A549 (cell line): ENCODE measurements at regions not wholly inside any gene's neighbourhood (a gene's known extent, or its start where the extent isn't known, plus 50 kb on each side); places are given as distances from the start of the nearest gene placed in this dataset.
"Not testable (repeated sequence)": the region's sequence is repeated elsewhere in the genome, so short reads cannot be mapped to it uniquely, and the experiment has no call there.

Experiments
- ATAC-seq, 2 experiments: fragments of 200-7000 bp in 1 of 2; fragments of >200 bp in 1 of 2; cut with Nextera tagmentation in 1 of 2; cut with Tn5 transposase in 1 of 2; 3 replicates each; pipeline versions ENCODE4 v1.8.0 to v1.9.1; 2018 to 2020; ENCODE audit warnings: mild to moderate bottlenecking in 1 of 2, moderate library complexity in 1 of 2
- CTCF ChIA-PET: fragments of 300-600 bp; sonication (Branson Sonifier 250); formaldehyde crosslinking; extraction: SDS; loops from one replicate; lab custom pipeline; 2021; ENCODE audit warnings: antibody characterized with exemption, inconsistent platforms; lab: Yijun Ruan, JAX
- POLR2A ChIA-PET: fragments of 350-600 bp; formaldehyde crosslinking; extraction: SDS; loops from one replicate; lab custom pipeline; 2021; ENCODE audit warnings: antibody characterized with exemption, inconsistent platforms; lab: Yijun Ruan, JAX
- DNase-seq, 2 experiments: peaks; one replicate each; pipeline versions ENCODE4 v3.0.0 to v3.0.0-alpha.2; 2011 to 2016; ENCODE audit warnings: low read depth in 1 of 2, low spot score in 1 of 2
- FAIRE-seq: peaks from 2 replicates; lab custom pipeline; 2011; peaks lifted over from hg19 to GRCh38; lab: Jason Lieb, UNC
- H3K27ac ChIP-seq, 2 experiments: fragments of >200 bp; sonication (Bioruptor Twin); formaldehyde crosslinking; 3 replicates each; pipeline ENCODE4 v1.5.1; 2016 to 2017
- H3K4me1 ChIP-seq: fragments of >200 bp; sonication (Bioruptor Twin); formaldehyde crosslinking; 3 replicates; pipeline ENCODE4 v1.6.1; 2016
- H3K4me2 ChIP-seq: fragments of >200 bp; sonication (Bioruptor Twin); formaldehyde crosslinking; 3 replicates; pipeline ENCODE4 v1.6.1; 2016
- H3K4me3 ChIP-seq: fragments of >200 bp; sonication (Bioruptor Twin); formaldehyde crosslinking; 3 replicates; pipeline ENCODE4 v1.5.1; 2016
- H3K9me3 ChIP-seq: fragments of >200 bp; sonication (Bioruptor Twin); formaldehyde crosslinking; 3 replicates; pipeline ENCODE4 v1.6.1; 2016
- CBX8 ChIP-seq: fragments of 200-600 bp; sonication (generic); IDR thresholded peaks from 2 replicates; pipeline ENCODE4 v1.6.1; 2016
- CEBPB ChIP-seq, 2 experiments: fragments of >200 bp in 1 of 2; sonication (Bioruptor Twin) in 1 of 2; formaldehyde crosslinking in 1 of 2; IDR thresholded peaks; 2 replicates each; pipeline ENCODE4 v1.6.1; 2012 to 2016
- CHD2 ChIP-seq: fragments of 150-350 bp; IDR thresholded peaks from 2 replicates; pipeline ENCODE4 v1.6.1; 2014; ENCODE audit warnings: low read length; ENCODE audit not compliant: partially characterized antibody
- CHD4 ChIP-seq: fragments of 200-600 bp; sonication (generic); IDR thresholded peaks from 2 replicates; pipeline ENCODE4 v1.6.1; 2016; ENCODE audit warnings: antibody characterized with exemption, mild to moderate bottlenecking, borderline replicate concordance
- EHMT2 ChIP-seq: fragments of 200-600 bp; sonication (generic); IDR thresholded peaks from 2 replicates; pipeline ENCODE4 v1.6.1; 2016; ENCODE audit warnings: antibody characterized with exemption, low read depth, mild to moderate bottlenecking, moderate library complexity
- EP300 ChIP-seq, 2 experiments: fragments of >200 bp; sonication (Bioruptor Twin); formaldehyde crosslinking; IDR thresholded peaks; 2 replicates in 1 of 2; 3 replicates in 1 of 2; pipeline ENCODE4 v1.6.1; 2016 to 2017
- FOSL2 ChIP-seq, 2 experiments: fragments of 450-650 bp in 1 of 2; fragments of >200 bp in 1 of 2; sonication (Bioruptor Twin) in 1 of 2; formaldehyde crosslinking; IDR thresholded peaks; 2 replicates each; pipeline versions ENCODE4 v1.5.0 to v1.6.1; 2016 to 2020; ENCODE audit warnings: mild to moderate bottlenecking in 1 of 2, moderate library complexity in 1 of 2
- FOXS1 ChIP-seq: fragments of 250-450 bp; sonication (Bioruptor Pico); IDR thresholded peaks from 2 replicates; pipeline ENCODE4 v1.5.0; 2020; ENCODE audit warnings: mild to moderate bottlenecking, moderate library complexity
- HEYL ChIP-seq: fragments of 250-450 bp; sonication (Bioruptor Pico); IDR thresholded peaks from 2 replicates; pipeline ENCODE4 v1.8.0; 2021; ENCODE audit warnings: mild to moderate bottlenecking, moderate library complexity
- HOXA7 ChIP-seq: fragments of 250-450 bp; sonication (Bioruptor Pico); IDR thresholded peaks from 2 replicates; pipeline ENCODE4 v1.5.0; 2020; ENCODE audit warnings: mild to moderate bottlenecking, moderate library complexity
- HOXB13 ChIP-seq: fragments of 250-450 bp; sonication (Bioruptor Pico); IDR thresholded peaks from 2 replicates; pipeline ENCODE4 v1.5.0; 2020; ENCODE audit warnings: low read depth, mild to moderate bottlenecking, moderate library complexity
- KDM5A ChIP-seq: fragments of 200-600 bp; sonication (generic); IDR thresholded peaks from 2 replicates; pipeline ENCODE4 v1.6.1; 2016; ENCODE audit warnings: antibody characterized with exemption, mild to moderate bottlenecking
- MAZ ChIP-seq: fragments of 150-350 bp; IDR thresholded peaks from 2 replicates; pipeline ENCODE4 v1.6.1; 2014; ENCODE audit warnings: antibody characterized with exemption, low read depth, low read length, borderline replicate concordance
- MYC ChIP-seq: IDR thresholded peaks from 2 replicates; pipeline ENCODE4 v1.6.1; 2012; ENCODE audit warnings: mild to moderate bottlenecking, inconsistent platforms, low read length, improper control_type of control experiment, borderline replicate concordance
- NR3C1 ChIP-seq: fragments of >200 bp; sonication (Bioruptor Twin); formaldehyde crosslinking; IDR thresholded peaks from 3 replicates; pipeline ENCODE4 v1.6.1; 2017
- POLR2A ChIP-seq: IDR thresholded peaks from 2 replicates; pipeline ENCODE4 v1.6.1; 2012; ENCODE audit warnings: mild to moderate bottlenecking, low read length
- RAD21 ChIP-seq, 2 experiments: fragments of >200 bp in 1 of 2; sonication (Bioruptor Twin) in 1 of 2; formaldehyde crosslinking in 1 of 2; IDR thresholded peaks in 1 of 2; conservative IDR thresholded peaks in 1 of 2; 2 replicates in 1 of 2; 3 replicates in 1 of 2; pipeline ENCODE4 v1.6.1; 2012 to 2018; ENCODE audit warnings: inconsistent platforms in 1 of 2
- RFX5 ChIP-seq: fragments of 450-650 bp; IDR thresholded peaks from 2 replicates; pipeline ENCODE4 v1.7.1; 2014; ENCODE audit warnings: antibody characterized with exemption, mild to moderate bottlenecking, moderate library complexity
- TFCP2L1 ChIP-seq: fragments of 250-450 bp; sonication (Bioruptor Pico); IDR thresholded peaks from 2 replicates; pipeline ENCODE4 v1.5.0; 2021; ENCODE audit warnings: mild to moderate bottlenecking
- TP53 ChIP-seq: fragments of 250-450 bp; sonication (Bioruptor Pico); IDR thresholded peaks from 2 replicates; pipeline ENCODE4 v1.5.0; 2021; ENCODE audit warnings: mild to moderate bottlenecking, moderate library complexity
- ZC3H11A ChIP-seq: fragments of 450-650 bp; IDR thresholded peaks from 2 replicates; pipeline ENCODE4 v1.6.1; 2014; ENCODE audit warnings: antibody characterized with exemption, mild to moderate bottlenecking
- ZFP36 ChIP-seq: fragments of 450-650 bp; IDR thresholded peaks from 2 replicates; pipeline ENCODE4 v1.6.1; 2014; ENCODE audit warnings: borderline replicate concordance; ENCODE audit not compliant: partially characterized antibody
- ZSCAN20 ChIP-seq: fragments of 250-450 bp; sonication (Bioruptor Pico); IDR thresholded peaks from 2 replicates; pipeline ENCODE4 v1.8.0; 2022; ENCODE audit warnings: mild to moderate bottlenecking, moderate library complexity
- WGBS: methylation state at CpG from one replicate; pipeline ENCODE4 v1.1.6; 2017; ENCODE audit errors: missing lambda C conversion rate; 5-methylcytosine and 5-hydroxymethylcytosine counted together
- TF ChIP-seq, protein P1 (sequence below): fragments of >200 bp; sonication (Bioruptor Twin); formaldehyde crosslinking; IDR thresholded peaks from 3 replicates; pipeline ENCODE4 v1.6.1; 2016
- TF ChIP-seq, protein P2 (sequence below): fragments of 150-350 bp; IDR thresholded peaks from 2 replicates; pipeline ENCODE4 v1.6.1; 2014; ENCODE audit warnings: low read depth, mild to moderate bottlenecking, low read length
- TF ChIP-seq, protein P3 (sequence below): fragments of 250-450 bp; sonication (Bioruptor Pico); IDR thresholded peaks from 2 replicates; pipeline ENCODE4 v1.5.0; 2020; ENCODE audit warnings: low read depth, mild to moderate bottlenecking, moderate library complexity
- TF ChIP-seq, protein P4 (sequence below): fragments of 450-650 bp; IDR thresholded peaks from 2 replicates; pipeline ENCODE4 v1.6.1; 2014; ENCODE audit warnings: antibody characterized with exemption
- TF ChIP-seq, protein P5 (sequence below): IDR thresholded peaks from 2 replicates; pipeline ENCODE4 v1.6.1; 2012; ENCODE audit warnings: low read depth, borderline replicate concordance
- TF ChIP-seq, protein P6 (sequence below): IDR thresholded peaks from 2 replicates; pipeline ENCODE4 v1.6.1; 2012

DNA sequence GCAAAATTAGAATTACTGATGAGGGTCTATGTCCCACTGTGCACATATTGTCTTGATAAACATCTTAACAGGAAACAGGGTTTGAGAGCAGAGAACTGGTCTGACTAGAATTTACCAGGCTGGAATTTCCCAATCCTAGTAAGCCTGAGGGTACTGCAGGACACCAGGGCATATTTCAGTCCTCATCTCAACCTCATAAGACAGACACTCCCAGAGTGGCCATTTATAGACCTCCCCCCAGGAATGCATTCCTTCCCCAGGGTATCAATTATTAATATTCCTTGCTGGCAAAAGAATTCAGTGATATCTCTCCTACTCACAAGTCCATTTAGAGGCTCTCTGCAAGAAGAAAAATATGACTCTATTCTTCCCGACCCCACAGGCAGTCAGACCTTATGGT is 325.1 kb upstream of the KLF3 start:
- H3K4me1 ChIP-seq, result peaks cover 17% of the 10 kb centered on the region; the same call in 2 of the 3 replicates
- H3K4me3 ChIP-seq, FAIRE-seq, H3K9me3 ChIP-seq, CTCF ChIA-PET, DNase-seq, H3K27ac ChIP-seq, ATAC-seq, POLR2A ChIA-PET, H3K4me2 ChIP-seq: not testable (repeated sequence)
- WGBS, result 6% methylated on average over 1 of the region's 1 CpG

DNA sequence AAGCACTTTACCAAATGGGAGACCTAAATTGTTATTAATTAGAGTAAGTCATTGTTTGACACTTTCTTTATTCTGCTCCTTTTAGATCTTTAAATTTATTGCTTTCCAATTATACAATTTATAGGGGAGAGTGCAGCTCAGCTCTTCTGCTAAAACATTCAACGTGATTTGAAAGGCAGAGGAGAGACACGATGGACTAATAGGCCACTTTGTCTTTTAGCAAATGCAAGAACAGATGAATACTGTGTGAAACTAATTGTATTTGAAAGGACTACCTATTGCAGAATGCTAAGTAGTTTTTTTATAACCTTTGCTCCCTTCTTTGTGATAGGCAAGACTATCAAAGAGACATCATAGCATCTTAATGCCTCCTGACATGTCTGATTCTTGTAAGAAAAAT is 320.4 kb upstream of the KLF3 start:
- DNase-seq, result no peak
- TF ChIP-seq RFX5 (no peak), ZSCAN20 (CRISPR knock-in tag) (no peak), ZFP36 (no peak), EHMT2 (no peak), HEYL (no peak), CHD4 (no peak), TFCP2L1 (CRISPR knock-in tag) (no peak)
- TF ChIP-seq, protein P1, sequence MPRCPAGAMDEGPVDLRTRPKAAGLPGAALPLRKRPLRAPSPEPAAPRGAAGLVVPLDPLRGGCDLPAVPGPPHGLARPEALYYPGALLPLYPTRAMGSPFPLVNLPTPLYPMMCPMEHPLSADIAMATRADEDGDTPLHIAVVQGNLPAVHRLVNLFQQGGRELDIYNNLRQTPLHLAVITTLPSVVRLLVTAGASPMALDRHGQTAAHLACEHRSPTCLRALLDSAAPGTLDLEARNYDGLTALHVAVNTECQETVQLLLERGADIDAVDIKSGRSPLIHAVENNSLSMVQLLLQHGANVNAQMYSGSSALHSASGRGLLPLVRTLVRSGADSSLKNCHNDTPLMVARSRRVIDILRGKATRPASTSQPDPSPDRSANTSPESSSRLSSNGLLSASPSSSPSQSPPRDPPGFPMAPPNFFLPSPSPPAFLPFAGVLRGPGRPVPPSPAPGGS, result no peak
- WGBS, result 58% methylated on average over 2 of the region's 2 CpGs
- Histone ChIP-seq H3K27ac (no peak overlapping the region), H3K4me2 (no peak overlapping the region), H3K4me1 (no peaks in the 10 kb centered on the region), H3K9me3 (peaks cover 3% of the 10 kb centered on the region; the same call in 1 of the 3 replicates), H3K4me3 (no peak overlapping the region)
- POLR2A ChIA-PET, result no interaction called here
- no peak for FAIRE-seq
- ATAC-seq, result no peak
- CTCF ChIA-PET, result interaction anchor here (1.0 to 2.0 kb wide), 2 partner anchors 24 to 461 kb away, joined by 3 to 6 read pairs; partner anchors contain the start of gene TLR1

DNA sequence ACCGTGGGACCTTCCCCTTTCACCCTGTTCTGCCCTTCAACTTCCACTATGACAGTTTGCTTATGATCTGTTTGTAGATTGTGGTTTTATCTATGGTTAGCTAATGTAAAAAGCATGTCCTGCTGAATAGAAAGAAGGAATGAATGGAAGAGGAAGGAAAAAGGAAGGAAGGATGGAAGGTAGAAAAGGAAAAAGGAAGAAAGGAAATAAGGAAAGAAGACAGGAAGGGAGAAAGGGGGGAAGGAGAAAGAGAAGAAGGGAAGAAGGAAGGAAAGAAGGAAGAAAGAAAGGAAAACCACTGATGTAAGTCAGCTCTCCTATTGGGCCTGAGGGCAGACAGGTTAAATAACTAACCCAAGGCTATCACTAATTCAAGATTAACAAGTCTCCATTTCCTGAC is 319.1 kb upstream of the KLF3 start:
- POLR2A ChIA-PET, result no interaction called here
- H3K4me2 ChIP-seq, result no peak overlapping the region
- H3K27ac ChIP-seq, result no peak overlapping the region
- H3K4me1 ChIP-seq, result no peaks in the 10 kb centered on the region
- 0% methylated on average over 1 of the region's 1 CpG for WGBS
- FAIRE-seq (no peak), ATAC-seq (no peak), DNase-seq (no peak)
- CTCF ChIA-PET, result no interaction called here
- no peak for TF ChIP-seq HEYL
- no peak for TF ChIP-seq TP53
- no peak for TF ChIP-seq HOXA7 (CRISPR knock-in tag)
- no peak for TF ChIP-seq ZC3H11A
- TF ChIP-seq, protein P2, sequence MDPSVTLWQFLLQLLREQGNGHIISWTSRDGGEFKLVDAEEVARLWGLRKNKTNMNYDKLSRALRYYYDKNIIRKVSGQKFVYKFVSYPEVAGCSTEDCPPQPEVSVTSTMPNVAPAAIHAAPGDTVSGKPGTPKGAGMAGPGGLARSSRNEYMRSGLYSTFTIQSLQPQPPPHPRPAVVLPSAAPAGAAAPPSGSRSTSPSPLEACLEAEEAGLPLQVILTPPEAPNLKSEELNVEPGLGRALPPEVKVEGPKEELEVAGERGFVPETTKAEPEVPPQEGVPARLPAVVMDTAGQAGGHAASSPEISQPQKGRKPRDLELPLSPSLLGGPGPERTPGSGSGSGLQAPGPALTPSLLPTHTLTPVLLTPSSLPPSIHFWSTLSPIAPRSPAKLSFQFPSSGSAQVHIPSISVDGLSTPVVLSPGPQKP, result no peak
- TF ChIP-seq NR3C1, result no peak
- no peak for TF ChIP-seq KDM5A
- TF ChIP-seq, protein P3, sequence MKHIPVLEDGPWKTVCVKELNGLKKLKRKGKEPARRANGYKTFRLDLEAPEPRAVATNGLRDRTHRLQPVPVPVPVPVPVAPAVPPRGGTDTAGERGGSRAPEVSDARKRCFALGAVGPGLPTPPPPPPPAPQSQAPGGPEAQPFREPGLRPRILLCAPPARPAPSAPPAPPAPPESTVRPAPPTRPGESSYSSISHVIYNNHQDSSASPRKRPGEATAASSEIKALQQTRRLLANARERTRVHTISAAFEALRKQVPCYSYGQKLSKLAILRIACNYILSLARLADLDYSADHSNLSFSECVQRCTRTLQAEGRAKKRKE, result no peak
- no peak for TF ChIP-seq POLR2A
- no peak for TF ChIP-seq CBX8
- no peak for TF ChIP-seq ZFP36
- H3K4me3 ChIP-seq, result no peak overlapping the region
- peaks cover 3% of the 10 kb centered on the region; the same call in 1 of the 3 replicates for H3K9me3 ChIP-seq

DNA sequence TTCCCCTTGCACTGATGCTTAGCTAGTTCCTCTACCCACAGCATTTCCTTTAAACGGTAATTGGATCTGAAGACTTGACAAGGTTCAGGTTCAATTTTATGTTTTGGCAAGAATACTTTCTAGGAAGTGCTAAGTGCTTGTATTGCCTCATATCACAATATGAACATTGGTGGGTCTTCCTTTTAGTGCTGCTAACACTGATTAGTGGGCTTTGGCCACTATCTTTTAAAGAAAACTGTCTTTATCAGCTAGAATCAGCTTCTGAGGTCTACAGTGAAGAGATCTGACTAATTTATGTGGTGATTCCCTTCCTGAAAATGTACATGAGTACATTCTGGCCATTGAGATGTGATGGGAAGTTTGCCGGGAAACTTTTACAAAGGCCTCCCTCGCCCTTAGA is 316.7 kb upstream of the KLF3 start:
- ChIA-PET CTCF (no interaction called here), POLR2A (no interaction called here)
- Histone ChIP-seq H3K4me1 (no peaks in the 10 kb centered on the region), H3K27ac (no peak overlapping the region), H3K4me2 (no peak overlapping the region), H3K9me3 (peaks cover 6% of the 10 kb centered on the region), H3K4me3 (no peak overlapping the region)
- DNase-seq, result no peak
- no peak for ATAC-seq
- WGBS, result 56% methylated on average over 3 of the region's 3 CpGs
- no peak for FAIRE-seq
- TF ChIP-seq RAD21 (conservative IDR thresholded peaks at IDR 0.05 in 1 of 2, IDR thresholded peaks at IDR 0.05 in 1 of 2), result no peak
- no peak for TF ChIP-seq ZC3H11A
- TF ChIP-seq MYC, result no peak
- TF ChIP-seq FOXS1 (CRISPR knock-in tag), result no peak
- TF ChIP-seq MAZ, result no peak
- TF ChIP-seq, protein P4, sequence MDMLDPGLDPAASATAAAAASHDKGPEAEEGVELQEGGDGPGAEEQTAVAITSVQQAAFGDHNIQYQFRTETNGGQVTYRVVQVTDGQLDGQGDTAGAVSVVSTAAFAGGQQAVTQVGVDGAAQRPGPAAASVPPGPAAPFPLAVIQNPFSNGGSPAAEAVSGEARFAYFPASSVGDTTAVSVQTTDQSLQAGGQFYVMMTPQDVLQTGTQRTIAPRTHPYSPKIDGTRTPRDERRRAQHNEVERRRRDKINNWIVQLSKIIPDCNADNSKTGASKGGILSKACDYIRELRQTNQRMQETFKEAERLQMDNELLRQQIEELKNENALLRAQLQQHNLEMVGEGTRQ, result no peak
- TF ChIP-seq CEBPB (IDR thresholded peaks at IDR 0.05), result no peak
- TF ChIP-seq, protein P5, sequence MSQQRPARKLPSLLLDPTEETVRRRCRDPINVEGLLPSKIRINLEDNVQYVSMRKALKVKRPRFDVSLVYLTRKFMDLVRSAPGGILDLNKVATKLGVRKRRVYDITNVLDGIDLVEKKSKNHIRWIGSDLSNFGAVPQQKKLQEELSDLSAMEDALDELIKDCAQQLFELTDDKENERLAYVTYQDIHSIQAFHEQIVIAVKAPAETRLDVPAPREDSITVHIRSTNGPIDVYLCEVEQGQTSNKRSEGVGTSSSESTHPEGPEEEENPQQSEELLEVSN, result no peak
- no peak for TF ChIP-seq EP300 (IDR thresholded peaks at IDR 0.05)
- no peak for TF ChIP-seq FOSL2 (IDR thresholded peaks at IDR 0.05)
- no peak for TF ChIP-seq FOSL2 (CRISPR knock-in tag; IDR thresholded peaks at IDR 0.05)
- TF ChIP-seq CBX8, result no peak
- no peak for TF ChIP-seq CHD2
- TF ChIP-seq HOXB13 (CRISPR knock-in tag), result no peak
- TF ChIP-seq, protein P6, sequence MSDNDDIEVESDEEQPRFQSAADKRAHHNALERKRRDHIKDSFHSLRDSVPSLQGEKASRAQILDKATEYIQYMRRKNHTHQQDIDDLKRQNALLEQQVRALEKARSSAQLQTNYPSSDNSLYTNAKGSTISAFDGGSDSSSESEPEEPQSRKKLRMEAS, result no peak
- TF ChIP-seq EHMT2, result no peak
- no peak for TF ChIP-seq TP53
- TF ChIP-seq TFCP2L1 (CRISPR knock-in tag), result no peak
